Progenitor cell of endocrine pancreas (in vitro differentiated cells): ENCODE measurements at regions not wholly inside any gene's neighbourhood (a gene's known extent, or its start where the extent isn't known, plus 50 kb on each side); places are given as distances from the start of the nearest gene placed in this dataset.

Experiments
- DNase-seq: peaks from one replicate; pipeline ENCODE4 v3.0.0; 2021; ENCODE audit warnings: low spot score; ENCODE audit not compliant: unreplicated experiment
- H3K27ac Mint-ChIP-seq: 2 replicates; pipeline ENCODE4 v1.8.0; 2021; ENCODE audit warnings: mild to moderate bottlenecking, moderate library complexity, mixed read lengths
- H3K27me3 Mint-ChIP-seq: 2 replicates; pipeline ENCODE4 v1.8.0; 2021; ENCODE audit warnings: mixed read lengths
- H3K36me3 Mint-ChIP-seq: 2 replicates; pipeline ENCODE4 v1.8.0; 2022; ENCODE audit warnings: mixed read lengths; ENCODE audit not compliant: insufficient read depth
- H3K4me1 Mint-ChIP-seq: 2 replicates; pipeline ENCODE4 v1.8.0; 2021; ENCODE audit warnings: low read depth, mixed read lengths
- H3K4me3 Mint-ChIP-seq: 2 replicates; pipeline ENCODE4 v1.8.0; 2021; ENCODE audit warnings: low read depth, mild to moderate bottlenecking, moderate library complexity, mixed read lengths
- H3K9me3 Mint-ChIP-seq: 2 replicates; pipeline ENCODE4 v1.8.0; 2021; ENCODE audit warnings: low read depth, mixed read lengths
- CTCF ChIP-seq: fragments of 200-600 bp; sonication (generic); IDR thresholded peaks from one replicate; pipeline ENCODE4 v1.5.0; 2021; ENCODE audit warnings: antibody characterized with exemption, mild to moderate bottlenecking; ENCODE audit not compliant: unreplicated experiment

DNA sequence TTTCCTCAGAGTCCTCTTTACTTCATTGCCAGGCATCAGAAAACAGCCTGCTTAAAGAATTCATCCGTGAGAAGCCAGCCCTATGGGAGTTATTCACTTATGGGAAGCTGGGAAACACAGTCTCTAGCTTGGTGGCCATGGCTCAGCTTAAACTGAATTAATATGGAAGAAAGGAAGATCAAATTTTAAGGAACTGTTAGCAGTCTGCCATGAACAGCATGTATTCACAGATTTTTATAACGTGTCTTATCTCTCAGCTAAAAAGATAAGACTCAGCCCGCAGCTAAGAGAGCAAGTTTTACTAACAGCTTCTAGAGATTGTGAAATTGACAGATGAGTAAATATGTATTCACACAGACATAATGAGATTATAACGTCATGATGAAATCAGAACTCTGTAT is 253.7 kb upstream of the RXFP2 start:
- Mint-ChIP-seq H3K36me3 (no peaks in the 10 kb centered on the region), H3K27me3 (peaks cover 7% of the 10 kb centered on the region), H3K4me3 (no peak overlapping the region), H3K4me1 (peaks cover 14% of the 10 kb centered on the region), H3K27ac (no peak overlapping the region), H3K9me3 (no peaks in the 10 kb centered on the region)
- no peak for DNase-seq
- TF ChIP-seq CTCF: no peak

DNA sequence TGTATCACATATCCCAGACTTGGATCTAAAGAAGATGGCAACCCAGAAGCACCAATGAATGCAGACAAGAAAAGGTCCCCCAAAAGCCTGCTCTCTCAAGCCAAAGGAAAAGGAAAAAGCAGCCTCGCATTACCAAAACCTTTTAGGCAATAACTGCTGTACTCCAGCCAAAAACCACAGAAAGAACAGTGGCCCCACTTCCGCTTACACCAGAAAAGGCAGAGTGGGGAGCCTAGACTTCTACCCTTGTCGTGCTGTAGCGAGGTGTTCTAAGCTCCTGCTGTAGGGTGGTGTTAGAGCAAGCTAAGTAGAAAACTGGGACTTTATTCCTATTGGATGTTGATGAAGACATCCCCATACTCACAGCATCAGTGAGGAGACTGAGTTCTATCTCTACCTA is 244.0 kb upstream of the RXFP2 start:
- H3K27me3 Mint-ChIP-seq: no peaks in the 10 kb centered on the region
- DNase-seq: no peak
- no peak overlapping the region for H3K4me3 Mint-ChIP-seq
- peaks cover 21% of the 10 kb centered on the region for H3K9me3 Mint-ChIP-seq
- H3K27ac Mint-ChIP-seq: no peak overlapping the region
- no peaks in the 10 kb centered on the region for H3K36me3 Mint-ChIP-seq
- TF ChIP-seq CTCF: no peak
- H3K4me1 Mint-ChIP-seq: no peaks in the 10 kb centered on the region

- Mint-ChIP-seq H3K4me3 (no peak overlapping the region), H3K27me3 (no peaks in the 10 kb centered on the region), H3K36me3 (no peaks in the 10 kb centered on the region), H3K27ac (no peak overlapping the region), H3K9me3 (peaks cover 21% of the 10 kb centered on the region), H3K4me1 (no peaks in the 10 kb centered on the region)
- no peak for DNase-seq
- no peak for TF ChIP-seq CTCF
Observed at GRCh38 chr13:31499274-31499673, 240.1 kb upstream of the RXFP2 start.

- DNase-seq: no peak
- Mint-ChIP-seq H3K27me3 (no peaks in the 10 kb centered on the region), H3K27ac (no peak overlapping the region), H3K4me1 (no peaks in the 10 kb centered on the region), H3K36me3 (no peaks in the 10 kb centered on the region), H3K9me3 (peaks cover 8% of the 10 kb centered on the region), H3K4me3 (no peak overlapping the region)
- TF ChIP-seq CTCF: no peak
Observed at GRCh38 chr13:31503626-31504025, 235.7 kb upstream of the RXFP2 start.

- Mint-ChIP-seq H3K27me3 (peaks cover 2% of the 10 kb centered on the region), H3K4me3 (no peak overlapping the region), H3K4me1 (no peaks in the 10 kb centered on the region), H3K9me3 (no peaks in the 10 kb centered on the region), H3K36me3 (no peaks in the 10 kb centered on the region), H3K27ac (no peak overlapping the region)
- no peak for DNase-seq
- no peak for TF ChIP-seq CTCF
Observed at GRCh38 chr13:31504918-31505317, 234.4 kb upstream of the RXFP2 start.
